OCI-LY7 (cell line): ENCODE measurements at regions not wholly inside any gene's neighbourhood (a gene's known extent, or its start where the extent isn't known, plus 50 kb on each side); places are given as distances from the start of the nearest gene placed in this dataset.

Source experiments
- BruUV-seq: library from RNA; stranded (reverse); fragments of 400-500 nt; replicated peaks from 2 replicates; lab custom pipeline; 2021; lab: Mats Ljungman, UMichigan
- CTCF ChIA-PET: fragments of 300-600 bp; sonication (Branson Sonifier 250); formaldehyde crosslinking; loops from one replicate; lab custom pipeline; 2022; ENCODE audit warnings: antibody characterized with exemption; ENCODE audit not compliant: unreplicated experiment; lab: Charles Lee
- POLR2A ChIA-PET: fragments of 300-600 bp; sonication (Branson Sonifier 250); formaldehyde crosslinking; loops from one replicate; lab custom pipeline; 2022; ENCODE audit warnings: antibody characterized with exemption; lab: Charles Lee
- DNase-seq: peaks from one replicate; pipeline ENCODE4 v3.0.0-alpha.2; 2015; ENCODE audit warnings: low spot score
- H2AFZ ChIP-seq: fragments of 200-600 bp; sonication (generic), shearing (Covaris generic); 2 replicates; pipeline ENCODE4 v1.6.1; 2014; ENCODE audit warnings: mild to moderate bottlenecking, antibody characterized with exemption, low read length, moderate library complexity
- H3K27ac ChIP-seq: fragments of 200-600 bp; sonication (generic); 2 replicates; pipeline ENCODE4 v1.5.1; 2014; ENCODE audit warnings: mixed run types, low read depth, mild to moderate bottlenecking, moderate library complexity, low read length, inconsistent platforms; ENCODE audit not compliant: poor library complexity, severe bottlenecking
- H3K36me3 ChIP-seq: fragments of 200-600 bp; sonication (generic); 2 replicates; pipeline ENCODE4 v1.6.1; 2014; ENCODE audit warnings: mild to moderate bottlenecking, antibody characterized with exemption, low read length, moderate library complexity, mixed read lengths; ENCODE audit not compliant: insufficient read depth
- H3K4me1 ChIP-seq: fragments of 200-600 bp; sonication (generic); 2 replicates; pipeline ENCODE4 v1.5.1; 2014; ENCODE audit warnings: mild to moderate bottlenecking, low read length; ENCODE audit not compliant: insufficient read depth, poor library complexity, severe bottlenecking
- H3K4me2 ChIP-seq: fragments of 200-600 bp; sonication (generic); 2 replicates; pipeline ENCODE4 v1.6.1; 2014; ENCODE audit warnings: mild to moderate bottlenecking, low read length
- H3K4me3 ChIP-seq: fragments of 200-600 bp; sonication (generic); 2 replicates; pipeline ENCODE4 v1.5.1; 2014; ENCODE audit warnings: mild to moderate bottlenecking, low read depth, low read length; ENCODE audit not compliant: poor library complexity, severe bottlenecking
- H3K79me2 ChIP-seq: fragments of 200-600 bp; sonication (generic); 2 replicates; pipeline ENCODE4 v1.6.1; 2016; ENCODE audit warnings: low read depth, mild to moderate bottlenecking, low read length, moderate library complexity, mixed read lengths; ENCODE audit not compliant: insufficient read depth
- H3K9me2 ChIP-seq: fragments of 200-600 bp; sonication (generic); 2 replicates; pipeline ENCODE4 v1.6.1; 2016; ENCODE audit warnings: mild to moderate bottlenecking, low read length, mixed read lengths; ENCODE audit not compliant: insufficient read depth
- H3K9me3 ChIP-seq: fragments of 200-600 bp; sonication (generic); 2 replicates; pipeline ENCODE4 v1.6.1; 2014; ENCODE audit warnings: mild to moderate bottlenecking, mixed run types, low read length, mixed read lengths
- H4K20me1 ChIP-seq: fragments of 200-600 bp; sonication (generic); 2 replicates; pipeline ENCODE4 v1.6.1; 2014; ENCODE audit warnings: mild to moderate bottlenecking, antibody characterized with exemption, low read length, moderate library complexity, mixed read lengths; ENCODE audit not compliant: insufficient read depth
- EZH2phosphoT487 ChIP-seq: fragments of 200-600 bp; sonication (generic); IDR thresholded peaks from 2 replicates; pipeline ENCODE4 v1.6.1; 2018; ENCODE audit warnings: low read depth, borderline replicate concordance, mild to moderate bottlenecking, mixed run types, antibody characterized with exemption, low read length, moderate library complexity, mixed read lengths
- intact Hi-C: fragments of 100-400 bp; cut with micrococcal nuclease; formaldehyde crosslinking; loops from one replicate; pipeline ENCODE4 v1.10.0; 2022; ENCODE audit not compliant: unreplicated experiment
- TF ChIP-seq, protein P1 (sequence below): fragments of 200-600 bp; sonication (generic); conservative IDR thresholded peaks from 2 replicates; pipeline ENCODE4 v1.5.1; 2014; ENCODE audit warnings: mild to moderate bottlenecking, antibody characterized with exemption, low read length, moderate library complexity, mixed read lengths

DNA sequence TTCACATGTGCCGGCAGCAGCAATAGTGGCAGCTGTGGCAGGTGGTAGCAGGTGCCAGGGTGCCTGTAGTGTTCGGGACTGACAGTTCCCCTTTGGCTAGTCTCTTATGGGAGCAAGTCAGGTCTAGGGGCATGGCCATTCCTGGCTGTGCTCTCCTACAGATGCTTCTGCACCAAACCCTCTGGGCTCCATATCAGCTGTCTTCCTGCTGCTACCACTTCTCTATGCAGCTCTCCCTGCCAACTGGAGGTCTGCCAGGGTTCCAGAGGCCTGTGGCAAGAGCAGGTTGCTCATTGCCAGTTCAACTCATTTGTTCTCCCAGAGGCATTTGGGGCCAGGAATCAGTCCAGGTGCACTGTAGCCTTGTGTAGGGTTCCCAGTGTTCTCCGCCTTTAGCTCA is 473.7 kb downstream of the JRKL start:
- H4K20me1 ChIP-seq: no peaks in the 10 kb centered on the region
- ChIA-PET CTCF (no interaction called here), POLR2A (no interaction called here)
- TF ChIP-seq, protein P1, sequence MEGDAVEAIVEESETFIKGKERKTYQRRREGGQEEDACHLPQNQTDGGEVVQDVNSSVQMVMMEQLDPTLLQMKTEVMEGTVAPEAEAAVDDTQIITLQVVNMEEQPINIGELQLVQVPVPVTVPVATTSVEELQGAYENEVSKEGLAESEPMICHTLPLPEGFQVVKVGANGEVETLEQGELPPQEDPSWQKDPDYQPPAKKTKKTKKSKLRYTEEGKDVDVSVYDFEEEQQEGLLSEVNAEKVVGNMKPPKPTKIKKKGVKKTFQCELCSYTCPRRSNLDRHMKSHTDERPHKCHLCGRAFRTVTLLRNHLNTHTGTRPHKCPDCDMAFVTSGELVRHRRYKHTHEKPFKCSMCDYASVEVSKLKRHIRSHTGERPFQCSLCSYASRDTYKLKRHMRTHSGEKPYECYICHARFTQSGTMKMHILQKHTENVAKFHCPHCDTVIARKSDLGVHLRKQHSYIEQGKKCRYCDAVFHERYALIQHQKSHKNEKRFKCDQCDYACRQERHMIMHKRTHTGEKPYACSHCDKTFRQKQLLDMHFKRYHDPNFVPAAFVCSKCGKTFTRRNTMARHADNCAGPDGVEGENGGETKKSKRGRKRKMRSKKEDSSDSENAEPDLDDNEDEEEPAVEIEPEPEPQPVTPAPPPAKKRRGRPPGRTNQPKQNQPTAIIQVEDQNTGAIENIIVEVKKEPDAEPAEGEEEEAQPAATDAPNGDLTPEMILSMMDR: no peak
- no peak for TF ChIP-seq EZH2phosphoT487
- H3K36me3 ChIP-seq: no peaks in the 10 kb centered on the region
- H3K4me3 ChIP-seq: no peak overlapping the region
- no peaks in the 10 kb centered on the region for H3K9me3 ChIP-seq
- H3K27ac ChIP-seq: no peak overlapping the region
- H3K4me2 ChIP-seq: no peak overlapping the region
- BruUV-seq: no TSS peak
- H2AFZ ChIP-seq: no peak overlapping the region
- DNase-seq: no peak
- no peaks in the 10 kb centered on the region for H3K4me1 ChIP-seq
- H3K9me2 ChIP-seq: no peaks in the 10 kb centered on the region
- H3K79me2 ChIP-seq: no peaks in the 10 kb centered on the region
- intact Hi-C loops: no loop called here

DNA sequence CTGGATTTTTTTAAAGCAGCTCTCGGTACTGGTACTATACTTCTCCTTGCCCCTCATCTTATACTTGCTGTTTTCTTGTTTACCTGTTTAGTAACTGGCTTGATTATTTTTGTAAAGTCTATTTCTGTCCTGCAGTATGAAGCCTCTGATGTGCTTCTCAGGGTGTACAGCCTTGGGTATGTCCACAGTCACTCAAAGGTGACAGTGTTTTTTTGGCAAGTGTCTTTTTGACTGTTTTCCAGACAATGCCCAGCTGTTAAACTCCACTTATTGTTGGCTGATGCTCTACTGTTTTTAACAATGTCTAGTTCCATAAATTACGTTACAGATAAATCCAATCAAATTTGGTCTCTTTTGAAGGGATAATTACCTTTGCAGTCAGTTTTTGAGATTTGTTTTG is 475.2 kb downstream of the JRKL start:
- Histone ChIP-seq H2AFZ (no peak overlapping the region), H4K20me1 (no peaks in the 10 kb centered on the region), H3K9me2 (no peaks in the 10 kb centered on the region), H3K4me3 (no peak overlapping the region), H3K9me3 (no peaks in the 10 kb centered on the region), H3K79me2 (no peaks in the 10 kb centered on the region), H3K36me3 (no peaks in the 10 kb centered on the region), H3K4me2 (no peak overlapping the region), H3K4me1 (no peaks in the 10 kb centered on the region), H3K27ac (no peak overlapping the region)
- ChIA-PET POLR2A (no interaction called here), CTCF (no interaction called here)
- TF ChIP-seq EZH2phosphoT487: no peak
- TF ChIP-seq, protein P1: no peak
- intact Hi-C loops: no loop called here
- DNase-seq: no peak
- BruUV-seq: no TSS peak

DNA sequence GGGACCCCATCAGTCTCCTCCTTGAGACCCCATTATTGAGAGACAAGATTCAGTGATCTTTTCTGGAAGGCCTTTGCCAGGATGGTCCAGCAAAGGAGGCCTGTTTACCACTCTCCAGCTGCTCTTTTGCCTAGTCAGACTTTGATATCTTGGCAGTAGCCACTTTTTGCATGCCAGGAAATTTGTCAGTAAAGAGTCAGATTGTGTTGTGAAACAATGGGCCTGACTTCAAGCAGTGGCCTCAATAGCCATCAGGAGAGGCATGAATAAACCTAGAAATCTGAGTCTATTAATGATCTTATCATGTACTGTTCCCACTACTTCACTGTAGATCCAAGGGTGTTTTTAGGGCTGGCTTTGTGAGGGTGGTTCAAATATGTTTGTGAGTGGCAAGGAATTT is 479.4 kb downstream of the JRKL start:
- TF ChIP-seq, protein P1: no peak
- TF ChIP-seq EZH2phosphoT487: no peak
- intact Hi-C loops: no loop called here

More for the DNA sequence above, 479.4 kb downstream of the JRKL start:
- CTCF ChIA-PET: no interaction called here
- H2AFZ ChIP-seq: no peak overlapping the region
- POLR2A ChIA-PET: no interaction called here
- no peaks in the 10 kb centered on the region for H3K4me1 ChIP-seq
- H3K9me3 ChIP-seq: no peaks in the 10 kb centered on the region
- DNase-seq: no peak
- no peak overlapping the region for H3K4me3 ChIP-seq
- BruUV-seq: no TSS peak
- H3K27ac ChIP-seq: no peak overlapping the region
- no peaks in the 10 kb centered on the region for H3K79me2 ChIP-seq
- no peaks in the 10 kb centered on the region for H3K36me3 ChIP-seq
- H3K4me2 ChIP-seq: no peak overlapping the region
- no peaks in the 10 kb centered on the region for H4K20me1 ChIP-seq
- no peaks in the 10 kb centered on the region for H3K9me2 ChIP-seq
